ENCODE measurements at regions not wholly inside any gene's neighbourhood (a gene's known extent, or its start where the extent isn't known, plus 50 kb on each side); places are given as distances from the start of the nearest gene placed in this dataset.

- H3K9me3 Mint-ChIP-seq (ENCODE audit: unreplicated experiment) = no peaks in the 10 kb centered on the region
- H3K4me3 Mint-ChIP-seq (ENCODE audit: unreplicated experiment) = no peak overlapping the region
These were observed 334.1 kb upstream of the B3GALT2 start for GRCh38 chr1:193520472-193520871.

GRCh38 chr1:193519922-193520321 lies 333.5 kb upstream of the B3GALT2 start:
- Mint-ChIP-seq H3K9me3 (ENCODE audit: unreplicated experiment) (no peaks in the 10 kb centered on the region), H3K27ac (ENCODE audit: unreplicated experiment) (no peak overlapping the region), H3K27me3 (ENCODE audit: unreplicated experiment) (no peaks in the 10 kb centered on the region), H3K36me3 (ENCODE audit: unreplicated experiment) (no peaks in the 10 kb centered on the region), H3K4me3 (ENCODE audit: unreplicated experiment) (no peak overlapping the region), H3K4me1 (ENCODE audit: low read depth, unreplicated experiment) (no peaks in the 10 kb centered on the region)
- DNase-seq = no peak
- no peak for TF ChIP-seq CTCF (IDR thresholded peaks at IDR 0.05; ENCODE audit: partially characterized antibody, unreplicated experiment)

More at GRCh38 chr1:193520472-193520871, 334.1 kb upstream of the B3GALT2 start:
- Mint-ChIP-seq H3K36me3 (ENCODE audit: unreplicated experiment) (no peaks in the 10 kb centered on the region), H3K27me3 (ENCODE audit: unreplicated experiment) (no peaks in the 10 kb centered on the region), H3K4me1 (ENCODE audit: low read depth, unreplicated experiment) (no peaks in the 10 kb centered on the region), H3K27ac (ENCODE audit: unreplicated experiment) (no peak overlapping the region)
- TF ChIP-seq CTCF (IDR thresholded peaks at IDR 0.05; ENCODE audit: partially characterized antibody, unreplicated experiment) = no peak
- DNase-seq = no peak

GRCh38 chr1:193516755-193517388 lies 330.5 kb upstream of the B3GALT2 start:
- H3K27ac Mint-ChIP-seq (ENCODE audit: unreplicated experiment) = no peak overlapping the region
- H3K36me3 Mint-ChIP-seq (ENCODE audit: unreplicated experiment) = no peaks in the 10 kb centered on the region
- no peak for TF ChIP-seq CTCF (IDR thresholded peaks at IDR 0.05; ENCODE audit: partially characterized antibody, unreplicated experiment)
- no peaks in the 10 kb centered on the region for H3K4me1 Mint-ChIP-seq (ENCODE audit: low read depth, unreplicated experiment)
- no peaks in the 10 kb centered on the region for H3K9me3 Mint-ChIP-seq (ENCODE audit: unreplicated experiment)
- no peak for DNase-seq
- H3K27me3 Mint-ChIP-seq (ENCODE audit: unreplicated experiment) = no peaks in the 10 kb centered on the region
- no peak overlapping the region for H3K4me3 Mint-ChIP-seq (ENCODE audit: unreplicated experiment)

- no peaks in the 10 kb centered on the region for H3K36me3 Mint-ChIP-seq (ENCODE audit: unreplicated experiment)
- no peak for TF ChIP-seq CTCF (IDR thresholded peaks at IDR 0.05; ENCODE audit: partially characterized antibody, unreplicated experiment)
- H3K27me3 Mint-ChIP-seq (ENCODE audit: unreplicated experiment) = no peaks in the 10 kb centered on the region
- H3K9me3 Mint-ChIP-seq (ENCODE audit: unreplicated experiment) = no peaks in the 10 kb centered on the region
- no peak for DNase-seq
- no peak overlapping the region for H3K27ac Mint-ChIP-seq (ENCODE audit: unreplicated experiment)
- no peaks in the 10 kb centered on the region for H3K4me1 Mint-ChIP-seq (ENCODE audit: low read depth, unreplicated experiment)
- no peak overlapping the region for H3K4me3 Mint-ChIP-seq (ENCODE audit: unreplicated experiment)
These were observed 328.0 kb upstream of the B3GALT2 start for GRCh38 chr1:193514397-193514796.

GRCh38 chr1:193513032-193513431 lies 326.6 kb upstream of the B3GALT2 start:
- H3K27ac Mint-ChIP-seq (ENCODE audit: unreplicated experiment) = no peak overlapping the region
- no peaks in the 10 kb centered on the region for H3K27me3 Mint-ChIP-seq (ENCODE audit: unreplicated experiment)
- H3K36me3 Mint-ChIP-seq (ENCODE audit: unreplicated experiment) = no peaks in the 10 kb centered on the region
- no peak for TF ChIP-seq CTCF (IDR thresholded peaks at IDR 0.05; ENCODE audit: partially characterized antibody, unreplicated experiment)
- H3K4me3 Mint-ChIP-seq (ENCODE audit: unreplicated experiment) = no peak overlapping the region
- no peak for DNase-seq
- no peaks in the 10 kb centered on the region for H3K4me1 Mint-ChIP-seq (ENCODE audit: low read depth, unreplicated experiment)
- no peaks in the 10 kb centered on the region for H3K9me3 Mint-ChIP-seq (ENCODE audit: unreplicated experiment)
